ENCODE measurements at regions not wholly inside any gene's neighbourhood (a gene's known extent, or its start where the extent isn't known, plus 50 kb on each side); places are given as distances from the start of the nearest gene placed in this dataset.

- WGBS: 68% methylated on average over 2 of the region's 2 CpGs
- no peak for DNase-seq (ENCODE audit: low spot score)
- H3K36me3 ChIP-seq (ENCODE audit: control insufficient read depth in 4 of 4, insufficient read depth in 3 of 4, low read depth in 1 of 4, low read length in 3 of 4): no peaks in the 10 kb centered on the region
- no peaks in the 10 kb centered on the region for H3K9me3 ChIP-seq (ENCODE audit: control insufficient read depth in 4 of 4, low read length in 3 of 4)
- no peak overlapping the region for H3K4me3 ChIP-seq (ENCODE audit: low read depth in 1 of 3, low read length in 3 of 3)
- no peak overlapping the region for H3K9ac ChIP-seq (ENCODE audit: low read depth in 1 of 2, low read length in 2 of 2)
- H3K27me3 ChIP-seq (ENCODE audit: control insufficient read depth in 4 of 4, insufficient read depth in 4 of 4, low read length in 3 of 4): no peaks in the 10 kb centered on the region
- no peaks in the 10 kb centered on the region for H3K4me1 ChIP-seq (ENCODE audit: control insufficient read depth in 4 of 4, insufficient read depth in 4 of 4, low read length in 3 of 4)
- TF ChIP-seq GABPA (IDR thresholded peaks at IDR 0.05 in 1 of 2, conservative IDR thresholded peaks at IDR 0.05 in 1 of 2) (no peak), TAF1 (conservative IDR thresholded peaks at IDR 0.05) (no peak), NR2F2 (IDR thresholded peaks at IDR 0.05) (no peak), RXRA (IDR thresholded peaks at IDR 0.05) (no peak), HNF4G (IDR thresholded peaks at IDR 0.05) (no peak), ATF3 (IDR thresholded peaks at IDR 0.05) (no peak), EGR1 (IDR thresholded peaks at IDR 0.05; ENCODE audit: low read depth in 2 of 2) (no peak), SP1 (IDR thresholded peaks at IDR 0.05) (no peak), FOXA2 (IDR thresholded peaks at IDR 0.05) (no peak), HNF4A (conservative IDR thresholded peaks at IDR 0.05) (no peak), FOXA1 (IDR thresholded peaks at IDR 0.05) (no peak), REST (IDR thresholded peaks at IDR 0.05) (no peak), JUND (IDR thresholded peaks at IDR 0.05) (no peak)
- TF ChIP-seq, protein P1, sequence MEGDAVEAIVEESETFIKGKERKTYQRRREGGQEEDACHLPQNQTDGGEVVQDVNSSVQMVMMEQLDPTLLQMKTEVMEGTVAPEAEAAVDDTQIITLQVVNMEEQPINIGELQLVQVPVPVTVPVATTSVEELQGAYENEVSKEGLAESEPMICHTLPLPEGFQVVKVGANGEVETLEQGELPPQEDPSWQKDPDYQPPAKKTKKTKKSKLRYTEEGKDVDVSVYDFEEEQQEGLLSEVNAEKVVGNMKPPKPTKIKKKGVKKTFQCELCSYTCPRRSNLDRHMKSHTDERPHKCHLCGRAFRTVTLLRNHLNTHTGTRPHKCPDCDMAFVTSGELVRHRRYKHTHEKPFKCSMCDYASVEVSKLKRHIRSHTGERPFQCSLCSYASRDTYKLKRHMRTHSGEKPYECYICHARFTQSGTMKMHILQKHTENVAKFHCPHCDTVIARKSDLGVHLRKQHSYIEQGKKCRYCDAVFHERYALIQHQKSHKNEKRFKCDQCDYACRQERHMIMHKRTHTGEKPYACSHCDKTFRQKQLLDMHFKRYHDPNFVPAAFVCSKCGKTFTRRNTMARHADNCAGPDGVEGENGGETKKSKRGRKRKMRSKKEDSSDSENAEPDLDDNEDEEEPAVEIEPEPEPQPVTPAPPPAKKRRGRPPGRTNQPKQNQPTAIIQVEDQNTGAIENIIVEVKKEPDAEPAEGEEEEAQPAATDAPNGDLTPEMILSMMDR (IDR thresholded peaks at IDR 0.05; ENCODE audit: low read depth, low read length, missing input control): no peak
- TF ChIP-seq, protein P2, sequence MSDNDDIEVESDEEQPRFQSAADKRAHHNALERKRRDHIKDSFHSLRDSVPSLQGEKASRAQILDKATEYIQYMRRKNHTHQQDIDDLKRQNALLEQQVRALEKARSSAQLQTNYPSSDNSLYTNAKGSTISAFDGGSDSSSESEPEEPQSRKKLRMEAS (IDR thresholded peaks at IDR 0.05): no peak
- H3K27ac ChIP-seq (ENCODE audit: low read depth in 1 of 2, low read length in 2 of 2): no peak overlapping the region
Observed at GRCh38 chr4:73001885-73002284, 67.6 kb downstream of the COX18 start.

- 75% methylated on average over 3 of the region's 3 CpGs for WGBS
- Histone ChIP-seq H3K27me3 (ENCODE audit: control insufficient read depth in 4 of 4, insufficient read depth in 4 of 4, low read length in 3 of 4) (no peaks in the 10 kb centered on the region), H3K4me3 (ENCODE audit: low read depth in 1 of 3, low read length in 3 of 3) (no peak overlapping the region), H3K9me3 (ENCODE audit: control insufficient read depth in 4 of 4, low read length in 3 of 4) (no peaks in the 10 kb centered on the region), H3K9ac (ENCODE audit: low read depth in 1 of 2, low read length in 2 of 2) (no peak overlapping the region), H3K36me3 (ENCODE audit: control insufficient read depth in 4 of 4, insufficient read depth in 3 of 4, low read depth in 1 of 4, low read length in 3 of 4) (no peaks in the 10 kb centered on the region), H3K4me1 (ENCODE audit: control insufficient read depth in 4 of 4, insufficient read depth in 4 of 4, low read length in 3 of 4) (no peaks in the 10 kb centered on the region), H3K27ac (ENCODE audit: low read depth in 1 of 2, low read length in 2 of 2) (no peak overlapping the region)
- no peak for DNase-seq (ENCODE audit: low spot score)
- TF ChIP-seq ATF3 (IDR thresholded peaks at IDR 0.05) (no peak), FOXA1 (IDR thresholded peaks at IDR 0.05) (no peak)
Observed at GRCh38 chr4:72997409-72997808, 72.1 kb downstream of the COX18 start.
